Lung (tissue), 11 donors: ENCODE measurements at regions not wholly inside any gene's neighbourhood (a gene's known extent, or its start where the extent isn't known, plus 50 kb on each side); places are given as distances from the start of the nearest gene placed in this dataset.

Experiments used
- ATAC-seq: fragments of 200-7000 bp; cut with Tn5 transposase; one replicate; pipeline ENCODE4 v1.9.1; 2020; ENCODE audit warnings: moderate number of reproducible peaks; ENCODE audit not compliant: insufficient read depth, low FRiP score
- DNase-seq, 3 donors: peaks; one replicate each; pipeline ENCODE4 v3.0.0-alpha.2; 2013 to 2017
- H3K27ac ChIP-seq, 2 donors: one replicate each; pipeline ENCODE4 v1.5.1; 2013; ENCODE audit warnings: mild to moderate bottlenecking in 2 of 2, moderate library complexity in 2 of 2, control low read depth in 1 of 2, inconsistent platforms in 1 of 2, low read depth in 1 of 2, low read length in 1 of 2
- H3K27me3 ChIP-seq, 3 donors: one replicate each; pipeline ENCODE4 v1.5.1; 2013; ENCODE audit warnings: low read length in 2 of 3; ENCODE audit not compliant: control insufficient read depth in 3 of 3, insufficient read depth in 3 of 3
- H3K36me3 ChIP-seq, 4 donors: one replicate each; pipeline ENCODE4 v1.5.1; 2013; ENCODE audit warnings: low read length in 4 of 4, mild to moderate bottlenecking in 1 of 4, moderate library complexity in 1 of 4; ENCODE audit not compliant: control insufficient read depth in 4 of 4, insufficient read depth in 4 of 4
- H3K4me1 ChIP-seq, 5 donors: one replicate each; pipeline ENCODE4 v1.5.1; 2013; ENCODE audit warnings: low read length in 5 of 5, mild to moderate bottlenecking in 2 of 5, moderate library complexity in 1 of 5; ENCODE audit not compliant: control insufficient read depth in 5 of 5, insufficient read depth in 5 of 5
- H3K4me3 ChIP-seq: one replicate; pipeline ENCODE4 v1.5.1; 2013; ENCODE audit warnings: mild to moderate bottlenecking, control low read depth, moderate library complexity
- H3K9ac ChIP-seq, 2 donors: one replicate each; pipeline ENCODE4 v1.5.1; 2013; ENCODE audit warnings: low read length in 2 of 2, control low read depth in 1 of 2; ENCODE audit not compliant: insufficient read depth in 1 of 2
- H3K9me3 ChIP-seq, 4 donors: one replicate each; pipeline ENCODE4 v1.5.1; 2013; ENCODE audit warnings: low read length in 3 of 4, mild to moderate bottlenecking in 1 of 4, moderate library complexity in 1 of 4; ENCODE audit not compliant: control insufficient read depth in 4 of 4, insufficient read depth in 3 of 4
- CTCF ChIP-seq: IDR thresholded peaks from 2 replicates; pipeline ENCODE4 v1.5.1; 2012; ENCODE audit warnings: mild to moderate bottlenecking; ENCODE audit errors: control extremely low read depth, extremely low read depth
- WGBS, 2 donors: extraction: QIAGEN DNeasy Blood & Tissue Kit; methylation state at CpG; one replicate each; pipeline ENCODE4 v1.1.7; 2013; 5-methylcytosine and 5-hydroxymethylcytosine counted together
- donor health status: control.
- donor health status: control.
- donor health status: Bipolar disorder and iron deficiency.
- donor health status: healthy.
- donor health status: DM: yes; HTN: yes; CAD: no.

GRCh38 chr6:28747631-28748157 is 176.1 kb downstream of the TRIM27 start:
- Histone ChIP-seq H3K27me3 (peaks cover 0 to 62% (median 57%) of the 10 kb centered on the region in 3 donors), H3K4me3 (no peak overlapping the region), H3K27ac (no peak overlapping the region), H3K9me3 (peaks cover 0 to 16% (median 3%) of the 10 kb centered on the region in 4 donors), H3K9ac (no peak overlapping the region), H3K4me1 (no peaks in the 10 kb centered on the region), H3K36me3 (no peaks in the 10 kb centered on the region)
- TF ChIP-seq CTCF: no peak
- DNase-seq (peak; percentile 25 to 39 (median 28)), ATAC-seq (no peak)
- WGBS, 2 donors: 10 to 17% methylated on average over 19 of the region's 19 CpGs

GRCh38 chr6:28748192-28748591 is 175.6 kb downstream of the TRIM27 start:
- Histone ChIP-seq H3K4me3 (no peak overlapping the region), H3K9ac (no peak overlapping the region), H3K9me3 (peaks cover 0 to 16% (median 3%) of the 10 kb centered on the region in 4 donors), H3K27ac (no peak overlapping the region), H3K27me3 (peaks cover 0 to 58% (median 52%) of the 10 kb centered on the region in 3 donors), H3K36me3 (no peaks in the 10 kb centered on the region), H3K4me1 (no peaks in the 10 kb centered on the region)
- DNase-seq (no peak), ATAC-seq (no peak)
- 28 to 48% methylated on average over 2 of the region's 2 CpGs for WGBS, 2 donors
- TF ChIP-seq CTCF: no peak

DNA sequence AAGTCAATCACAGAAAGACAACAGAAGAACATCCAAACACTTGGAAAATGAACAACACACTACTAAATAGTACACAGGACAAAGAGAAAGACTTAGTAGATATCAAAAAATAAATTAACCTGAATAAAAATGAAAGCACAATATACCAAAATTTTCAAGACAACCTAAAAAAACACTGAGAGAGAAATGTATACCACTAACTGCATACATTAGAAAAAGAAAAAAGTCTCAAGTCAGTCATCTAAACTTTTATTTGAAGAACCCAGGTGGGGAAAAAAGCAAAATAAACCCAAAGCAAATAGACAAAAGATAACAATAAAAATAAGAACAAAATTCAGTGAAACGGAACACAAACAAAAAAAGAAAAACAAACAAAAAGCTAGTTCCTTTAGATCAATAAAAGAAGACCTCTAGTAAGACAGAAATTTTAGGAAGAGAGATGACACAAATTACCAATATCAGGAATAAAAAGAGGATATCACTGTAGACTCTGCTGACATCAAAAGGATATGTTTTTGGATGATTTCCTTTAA is 172.8 kb downstream of the TRIM27 start:
- DNase-seq (no peak), ATAC-seq (no peak)
- Histone ChIP-seq H3K4me1 (no peaks in the 10 kb centered on the region), H3K9ac (no peak overlapping the region), H3K9me3 (peaks cover 0 to 19% (median 3%) of the 10 kb centered on the region in 4 donors), H3K27ac (no peak overlapping the region), H3K4me3 (no peak overlapping the region), H3K36me3 (no peaks in the 10 kb centered on the region), H3K27me3 (peaks cover 0 to 45% (median 43%) of the 10 kb centered on the region in 3 donors)
- 75 to 90% methylated on average over 1 of the region's 1 CpG for WGBS, 2 donors
- TF ChIP-seq CTCF: no peak

DNA sequence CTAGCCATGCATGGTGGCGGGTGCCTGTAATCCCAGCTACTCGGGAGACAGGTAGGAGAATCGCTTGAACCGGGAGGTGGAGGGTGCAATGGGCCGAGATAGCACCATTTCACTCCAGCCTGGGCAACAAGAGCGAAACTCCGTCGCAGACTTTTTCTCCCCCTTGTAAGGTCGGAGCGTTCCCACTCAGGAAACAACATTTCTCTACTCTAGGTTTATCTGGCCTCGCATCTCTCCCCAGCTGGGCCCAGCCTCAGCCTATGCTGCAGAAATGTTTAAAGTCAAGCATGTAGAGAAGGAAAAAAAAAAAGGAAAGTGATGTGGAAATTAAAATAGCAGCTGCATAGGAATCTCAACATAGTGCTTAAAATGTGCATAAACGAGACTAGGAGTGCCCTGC is 172.3 kb downstream of the TRIM27 start:
- WGBS, 2 donors: 48 to 53% methylated on average over 12 of the region's 12 CpGs
- Histone ChIP-seq H3K36me3 (no peaks in the 10 kb centered on the region), H3K27me3 (peaks cover 0 to 46% (median 42%) of the 10 kb centered on the region in 3 donors), H3K4me1 (no peaks in the 10 kb centered on the region), H3K9me3 (peaks cover 0 to 20% (median 3%) of the 10 kb centered on the region in 4 donors), H3K4me3 (no peak overlapping the region), H3K9ac (no peak overlapping the region), H3K27ac (no peak overlapping the region)
- no peak for TF ChIP-seq CTCF
- DNase-seq (no peak), ATAC-seq (no peak)
